Mucosa of descending colon (tissue), 3 donors: ENCODE measurements at regions not wholly inside any gene's neighbourhood (a gene's known extent, or its start where the extent isn't known, plus 50 kb on each side); places are given as distances from the start of the nearest gene placed in this dataset.

ENCODE experiments used
- ATAC-seq: fragments of 200-7000 bp; cut with Tn5 transposase; one replicate; pipeline ENCODE4 v1.9.1; 2020; ENCODE audit warnings: mild to moderate bottlenecking, moderate library complexity
- DNase-seq, 3 donors: peaks; one replicate each; pipeline ENCODE4 v3.0.0-alpha.2; 2020
- H3K36me3 ChIP-seq: fragments of 200-600 bp; one replicate; pipeline ENCODE4 v1.8.0; 2021; ENCODE audit warnings: low read depth, mild to moderate bottlenecking
- H3K4me1 ChIP-seq: fragments of 200-600 bp; one replicate; pipeline ENCODE4 v1.8.0; 2021; ENCODE audit warnings: low read depth, mild to moderate bottlenecking
- H3K4me3 ChIP-seq: fragments of 200-600 bp; one replicate; pipeline ENCODE4 v1.8.0; 2021; ENCODE audit warnings: mild to moderate bottlenecking
- H3K9me3 ChIP-seq: fragments of 200-600 bp; one replicate; pipeline ENCODE4 v1.8.0; 2021; ENCODE audit warnings: mild to moderate bottlenecking
- CTCF ChIP-seq: fragments of 200-600 bp; IDR thresholded peaks from one replicate; pipeline ENCODE4 v1.8.0; 2022; ENCODE audit warnings: antibody characterized with exemption, mild to moderate bottlenecking
- intact Hi-C, 2 donors: fragments of 100-400 bp; cut with DNase I in 1 of 2; cut with micrococcal nuclease in 1 of 2; formaldehyde crosslinking; loops; one replicate each; pipeline versions ENCODE4 v1.11.0 to v1.11.1; 2022; cut with DNase I, micrococcal nuclease
- donor health status: DM: no; HTN: no; CAD: no; lungs with moderate emphysema.
- donor health status: DM: no; HTN: no; CAD: no.
- donor health status: DM: no; HTN: yes; CAD: no.

DNA sequence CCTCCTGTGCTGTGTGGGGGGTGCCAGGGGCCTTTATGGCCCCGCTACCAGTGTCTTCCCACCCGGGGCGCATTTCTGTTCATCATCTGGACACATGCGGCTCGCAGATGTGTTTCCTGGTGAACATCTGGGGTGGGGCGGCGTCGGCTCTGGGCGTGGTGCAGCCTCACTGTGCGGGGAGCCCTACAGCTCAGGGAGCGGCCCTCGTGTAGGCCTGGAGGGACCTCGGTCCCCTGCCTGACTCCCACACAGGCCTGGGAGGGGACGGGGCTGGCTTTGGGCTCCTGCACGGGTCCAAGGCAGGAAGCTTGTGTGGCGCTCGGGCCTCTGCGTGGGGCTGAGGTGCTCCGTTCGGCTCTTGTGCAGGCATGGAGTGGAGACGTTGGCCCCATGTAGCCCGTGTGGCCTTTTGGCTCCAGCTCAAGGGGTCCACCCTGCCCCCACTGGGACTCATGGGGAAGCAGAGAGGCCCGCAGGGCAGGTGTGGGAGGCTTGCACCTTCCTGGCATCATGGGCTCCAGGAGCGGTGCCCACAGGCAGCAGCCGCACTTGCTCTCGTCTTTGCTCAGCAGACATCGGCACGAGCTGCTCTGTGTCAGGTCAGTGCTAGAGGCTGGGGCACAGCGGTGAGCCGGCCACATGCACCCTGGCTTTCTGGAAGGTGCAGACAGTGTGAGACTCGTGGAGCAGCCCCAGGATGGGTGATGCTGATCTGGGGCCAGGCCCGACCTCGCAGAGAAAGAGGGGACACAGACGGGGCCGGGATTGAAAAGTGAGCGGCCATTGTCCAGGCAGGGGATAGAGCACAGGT is 90.1 kb upstream of the ACTRT2 start:
- Histone ChIP-seq H3K36me3 (no peaks in the 10 kb centered on the region), H3K4me1 (no peaks in the 10 kb centered on the region), H3K4me3 (no peak overlapping the region), H3K9me3 (no peaks in the 10 kb centered on the region)
- intact Hi-C loops = no loop called here
- DNase-seq = peak in 1 of 3 donors; percentile 10
- ATAC-seq = no peak
- TF ChIP-seq CTCF = no peak

DNA sequence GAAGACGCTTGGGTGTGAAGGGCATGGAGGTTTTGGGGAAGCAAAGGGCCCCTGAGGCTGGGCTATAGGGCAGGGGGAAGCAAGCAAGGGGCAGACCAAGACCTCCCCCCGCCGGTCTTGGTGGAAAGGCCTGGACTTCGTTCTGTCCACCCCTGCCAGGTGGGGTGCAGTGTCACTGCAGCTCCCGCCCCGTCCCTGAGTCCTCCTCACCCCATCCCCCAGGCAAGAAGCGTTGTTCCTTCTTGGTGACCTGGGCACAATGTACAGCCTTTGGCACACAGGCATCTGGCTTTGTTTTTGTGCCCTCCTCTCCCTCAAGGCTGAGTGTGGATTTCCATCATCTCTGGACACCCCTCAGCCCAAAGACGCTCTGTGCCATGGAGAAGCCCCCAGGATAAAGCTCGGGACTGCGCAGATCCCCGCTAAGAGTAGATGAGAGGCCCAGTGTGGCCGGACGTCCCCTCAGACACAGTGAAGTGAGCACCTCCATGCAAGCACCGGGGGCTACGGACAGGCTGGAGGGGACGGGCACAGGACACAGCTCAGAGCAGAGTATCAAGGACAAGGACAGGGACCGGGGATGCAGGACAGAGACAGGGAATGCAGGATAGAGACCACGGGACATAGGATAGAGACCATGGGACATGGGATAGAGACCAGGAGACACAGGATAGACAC is 89.4 kb upstream of the ACTRT2 start:
- H3K4me3 ChIP-seq = no peak overlapping the region
- no peaks in the 10 kb centered on the region for H3K4me1 ChIP-seq
- no peak for TF ChIP-seq CTCF
- DNase-seq (no peak), ATAC-seq (no peak)
- no peaks in the 10 kb centered on the region for H3K9me3 ChIP-seq
- no peaks in the 10 kb centered on the region for H3K36me3 ChIP-seq
- intact Hi-C loops = no loop called here

- ATAC-seq (no peak), DNase-seq (peak in 1 of 3 donors; percentile 31)
- Histone ChIP-seq H3K4me1 (no peaks in the 10 kb centered on the region), H3K9me3 (no peaks in the 10 kb centered on the region), H3K36me3 (no peaks in the 10 kb centered on the region), H3K4me3 (no peak overlapping the region)
- TF ChIP-seq CTCF = no peak
- intact Hi-C loops = no loop called here
Observed at GRCh38 chr1:2932671-2933350, 88.5 kb upstream of the ACTRT2 start.

- DNase-seq (peak in 1 of 3 donors; percentile 27), ATAC-seq (no peak)
- Histone ChIP-seq H3K9me3 (no peaks in the 10 kb centered on the region), H3K36me3 (no peaks in the 10 kb centered on the region), H3K4me1 (no peaks in the 10 kb centered on the region), H3K4me3 (no peak overlapping the region)
- TF ChIP-seq CTCF = no peak
- intact Hi-C loops = no loop called here
Observed at GRCh38 chr1:2933431-2934155, 87.7 kb upstream of the ACTRT2 start.

GRCh38 chr1:2934156-2934540 is 87.1 kb upstream of the ACTRT2 start:
- no peak for ATAC-seq
- Histone ChIP-seq H3K9me3 (no peaks in the 10 kb centered on the region), H3K4me3 (no peak overlapping the region), H3K36me3 (no peaks in the 10 kb centered on the region), H3K4me1 (no peaks in the 10 kb centered on the region)
- DNase-seq = peak in 1 of 3 donors; percentile 27
- TF ChIP-seq CTCF = no peak
- intact Hi-C loops = no loop called here
